GM18502 (cell line): ENCODE measurements at regions not wholly inside any gene's neighbourhood (a gene's known extent, or its start where the extent isn't known, plus 50 kb on each side); places are given as distances from the start of the nearest gene placed in this dataset.

ENCODE experiments used
- ATAC-seq: cut with Tn5 transposase; IDR thresholded peaks from one replicate; pipeline ENCODE4 v1.9.1; 2021; ENCODE audit warnings: mild to moderate bottlenecking; ENCODE audit not compliant: unreplicated experiment, poor library complexity

DNA sequence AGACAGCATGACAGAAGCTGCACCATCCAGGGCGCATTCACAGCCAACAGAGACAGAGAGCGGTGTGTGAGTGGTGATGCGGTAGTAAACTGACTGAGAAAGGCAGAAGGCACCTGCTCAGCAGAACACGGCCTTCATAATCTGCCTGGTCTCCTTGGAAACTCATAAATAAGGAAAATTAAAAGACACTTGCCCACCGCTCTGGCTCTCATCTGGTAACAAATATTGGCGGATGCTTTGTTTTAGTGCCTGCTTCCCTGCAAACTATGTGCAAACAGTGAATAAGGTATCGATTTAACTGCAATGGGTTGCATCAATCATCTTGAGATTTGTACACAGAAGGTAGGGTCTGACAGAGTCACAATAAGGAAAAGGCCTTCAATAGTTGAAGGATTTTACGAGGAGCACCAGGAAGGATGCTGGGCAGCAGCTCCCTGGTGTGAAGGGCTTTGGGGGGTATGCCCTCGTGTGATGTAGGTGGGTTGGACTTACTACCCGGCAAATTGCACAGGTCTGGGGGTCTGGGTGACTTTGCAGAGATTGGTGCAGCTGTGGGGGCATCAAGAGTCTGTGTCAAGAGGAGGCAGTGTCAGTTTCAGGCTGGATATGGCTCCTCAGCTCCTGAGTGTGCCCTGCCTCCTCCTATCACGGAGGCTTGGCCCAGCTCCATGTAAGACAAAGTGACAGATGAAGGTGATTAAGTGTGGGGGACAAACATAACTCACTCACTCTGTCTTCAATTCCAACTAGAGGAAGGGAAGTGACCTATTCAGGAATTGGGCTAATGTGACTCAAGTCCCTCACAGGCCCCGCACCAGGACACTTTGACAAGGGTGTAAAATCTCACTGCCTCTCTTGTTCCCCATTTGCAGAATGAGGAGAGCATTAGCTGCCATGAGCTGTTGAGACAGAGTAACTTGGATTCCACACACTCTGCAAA lies 166.7 kb downstream of the ICE1 start:
- no peak for ATAC-seq

DNA sequence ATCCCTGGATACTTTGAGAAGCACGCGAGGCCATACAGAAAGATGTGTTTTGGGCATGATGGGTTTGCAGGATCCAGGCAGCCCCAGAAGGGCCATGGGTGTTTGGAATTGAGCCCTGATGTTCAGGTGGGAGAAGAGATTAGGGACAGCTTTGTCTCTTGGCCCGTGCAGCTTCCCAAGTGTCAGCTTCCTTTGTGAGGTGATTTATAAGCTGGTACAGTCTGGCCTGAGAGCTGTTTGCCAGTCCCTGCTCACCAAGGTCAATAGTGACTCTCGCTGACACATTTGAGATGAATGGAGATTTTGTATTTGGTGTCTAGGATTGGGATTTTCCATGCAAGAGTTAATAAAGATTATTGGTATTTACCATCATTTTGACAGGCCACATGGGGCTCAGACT lies 165.9 kb downstream of the ICE1 start:
- ATAC-seq, result no peak

GRCh38 chr5:5587474-5587873 lies 165.0 kb downstream of the ICE1 start:
- no peak for ATAC-seq

- no peak for ATAC-seq
Measured at GRCh38 chr5:5586721-5587120, 164.2 kb downstream of the ICE1 start.

DNA sequence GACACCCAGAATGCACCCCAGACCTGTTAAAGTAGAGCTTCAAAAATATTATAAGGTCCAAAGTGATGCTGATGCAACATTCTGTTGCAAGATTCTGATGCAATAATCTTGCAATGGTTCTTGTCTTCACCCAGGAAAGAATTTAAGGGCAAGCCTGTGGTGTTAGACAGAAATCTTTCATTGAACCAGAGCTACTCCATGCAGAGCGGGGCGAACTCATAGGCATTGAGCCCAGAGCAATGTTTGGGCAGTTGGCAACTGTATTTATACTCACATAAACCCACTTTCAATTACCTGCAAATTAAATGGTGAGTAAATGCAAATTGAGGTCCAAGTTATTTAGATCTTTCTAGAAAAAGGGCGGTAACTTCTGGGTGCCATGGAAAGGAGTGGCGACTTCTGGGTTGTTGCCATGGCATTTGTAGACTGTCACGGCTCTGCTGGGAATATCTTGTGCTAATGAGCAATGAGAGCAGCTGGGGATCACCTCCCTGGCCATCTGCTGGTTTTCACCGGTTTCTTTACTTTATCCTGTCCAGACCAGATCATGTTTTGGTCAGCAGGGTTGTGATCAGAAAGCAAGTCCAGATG lies 163.4 kb downstream of the ICE1 start:
- no peak for ATAC-seq

DNA sequence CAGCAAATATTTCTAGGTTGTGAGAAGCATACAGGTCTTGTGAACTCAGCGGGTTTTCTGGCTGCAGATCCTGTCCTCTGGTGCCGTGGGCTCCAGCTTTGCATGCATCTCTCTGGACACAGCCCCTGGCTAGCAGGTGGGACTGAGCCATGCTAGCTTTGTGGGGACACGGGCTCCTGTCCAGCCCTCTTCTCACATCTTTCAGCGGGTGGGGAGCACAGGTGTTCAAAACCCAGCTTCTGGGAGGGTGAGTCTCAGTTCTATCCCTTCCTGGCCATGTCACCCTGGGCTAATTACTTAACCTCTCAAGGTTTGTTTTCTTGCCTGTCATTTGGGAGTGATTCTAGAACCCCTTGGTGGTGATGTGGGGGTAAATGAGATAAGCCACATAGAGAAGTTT lies 162.3 kb downstream of the ICE1 start:
- no peak for ATAC-seq

GRCh38 chr5:5584236-5584745 lies 161.8 kb downstream of the ICE1 start:
- ATAC-seq, result no peak

DNA sequence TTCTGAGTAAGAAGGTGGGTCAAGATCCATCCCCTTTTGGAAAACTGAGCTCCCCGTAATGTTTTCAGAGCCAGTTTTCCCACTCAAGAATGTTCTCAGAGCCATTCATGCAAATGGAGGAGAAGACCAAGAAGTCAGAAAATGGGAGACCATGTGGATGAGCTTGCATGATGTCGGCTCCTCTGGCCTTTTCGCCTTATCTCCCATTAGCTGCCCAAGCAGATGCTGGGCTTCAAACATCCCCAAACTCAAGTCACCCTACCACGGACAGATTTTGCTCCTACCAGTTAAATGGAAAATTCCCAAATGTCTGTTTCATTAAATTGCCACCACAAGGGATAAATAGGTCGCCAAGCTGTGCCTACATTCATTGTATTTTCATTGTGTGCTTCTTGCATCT lies 161.4 kb downstream of the ICE1 start:
- ATAC-seq, result no peak

DNA sequence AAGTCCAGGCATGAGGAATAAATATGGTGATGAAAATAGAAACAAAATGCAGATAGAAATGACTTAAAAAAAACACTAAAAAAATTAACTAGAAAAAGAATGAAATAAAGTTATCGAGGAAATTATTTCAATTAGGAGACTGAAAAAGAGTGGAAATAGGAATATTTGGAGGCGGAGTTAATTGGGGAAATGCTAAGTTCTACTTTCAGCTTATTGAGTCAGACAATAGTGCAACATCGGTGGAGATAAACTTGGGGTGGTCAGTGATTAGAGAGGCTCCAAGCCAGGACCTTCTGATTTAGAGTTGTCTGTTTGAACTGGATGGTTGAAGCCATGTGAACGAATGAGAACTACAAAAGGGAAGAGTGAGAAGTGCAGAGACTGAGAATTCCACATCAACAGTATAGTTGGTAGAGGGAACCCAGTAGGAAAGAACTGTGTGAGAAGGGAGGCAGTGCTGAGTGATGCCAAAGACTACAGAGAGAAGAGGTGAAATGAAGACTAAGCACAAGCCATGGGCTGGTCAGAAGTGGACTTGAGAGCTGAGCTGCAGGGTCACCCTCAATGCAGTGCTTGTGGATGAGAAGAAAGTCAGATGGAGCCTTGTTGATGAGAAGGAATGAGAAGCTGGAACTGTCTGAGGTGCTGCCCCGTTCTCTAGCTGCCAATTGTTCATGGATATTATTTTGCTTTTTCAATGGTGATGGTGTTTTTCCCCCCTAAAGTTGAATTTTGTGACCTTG lies 160.7 kb downstream of the ICE1 start:
- ATAC-seq, result no peak

GRCh38 chr5:5581080-5581479 lies 158.6 kb downstream of the ICE1 start:
- ATAC-seq, result no peak

- ATAC-seq, result no peak
Measured at GRCh38 chr5:5576744-5577143, 154.3 kb downstream of the ICE1 start.

DNA sequence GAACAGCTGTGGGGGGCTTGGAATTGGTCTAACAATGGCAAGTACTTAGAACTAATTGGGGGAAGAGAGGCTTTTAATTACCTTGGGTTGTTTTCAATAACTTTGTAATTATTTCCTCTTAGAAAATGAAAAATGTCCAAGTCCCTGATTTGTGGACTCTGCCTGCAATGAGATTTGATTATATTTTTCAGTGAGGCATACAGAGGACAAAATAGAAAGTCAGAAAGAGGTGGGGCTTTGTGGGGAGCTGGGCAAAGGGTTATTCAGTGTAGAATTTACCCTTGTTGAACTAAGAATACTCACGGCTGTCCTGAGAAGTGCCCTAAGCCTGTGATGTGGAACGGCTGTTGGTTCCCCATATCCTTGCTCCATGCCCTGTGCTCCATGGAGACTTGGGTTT lies 153.0 kb downstream of the ICE1 start:
- ATAC-seq, result no peak

DNA sequence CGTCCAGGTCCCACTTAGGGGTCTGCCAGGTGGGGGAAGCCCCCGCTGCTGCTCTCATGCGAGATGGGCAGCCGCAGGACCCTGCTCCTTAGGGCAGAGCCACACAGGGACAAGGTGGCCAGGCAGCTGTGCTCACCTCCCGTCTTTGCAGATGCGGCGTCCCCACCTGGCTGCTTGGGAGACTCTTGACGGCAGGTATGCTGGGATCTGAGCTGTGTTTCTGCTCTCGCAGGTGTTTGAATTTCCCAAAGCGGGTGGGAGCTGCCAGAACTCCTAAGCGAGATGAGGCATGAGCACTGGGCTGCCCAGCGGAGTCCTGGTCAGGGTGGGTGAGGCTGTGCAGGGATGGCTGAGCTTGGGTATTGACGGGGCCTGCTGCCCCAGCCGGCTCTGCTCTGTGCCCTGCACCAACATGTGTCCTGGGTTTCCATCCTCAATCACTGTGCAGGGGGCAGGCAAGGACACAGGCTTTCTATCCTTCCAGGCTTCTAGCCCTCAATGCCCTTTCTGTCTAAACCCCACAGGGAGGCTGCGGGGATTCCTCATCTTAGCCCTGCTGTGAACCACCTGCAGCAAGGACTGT lies 151.4 kb downstream of the ICE1 start:
- no peak for ATAC-seq

- ATAC-seq, result no peak
Measured at GRCh38 chr5:5572976-5573797, 150.7 kb downstream of the ICE1 start.

DNA sequence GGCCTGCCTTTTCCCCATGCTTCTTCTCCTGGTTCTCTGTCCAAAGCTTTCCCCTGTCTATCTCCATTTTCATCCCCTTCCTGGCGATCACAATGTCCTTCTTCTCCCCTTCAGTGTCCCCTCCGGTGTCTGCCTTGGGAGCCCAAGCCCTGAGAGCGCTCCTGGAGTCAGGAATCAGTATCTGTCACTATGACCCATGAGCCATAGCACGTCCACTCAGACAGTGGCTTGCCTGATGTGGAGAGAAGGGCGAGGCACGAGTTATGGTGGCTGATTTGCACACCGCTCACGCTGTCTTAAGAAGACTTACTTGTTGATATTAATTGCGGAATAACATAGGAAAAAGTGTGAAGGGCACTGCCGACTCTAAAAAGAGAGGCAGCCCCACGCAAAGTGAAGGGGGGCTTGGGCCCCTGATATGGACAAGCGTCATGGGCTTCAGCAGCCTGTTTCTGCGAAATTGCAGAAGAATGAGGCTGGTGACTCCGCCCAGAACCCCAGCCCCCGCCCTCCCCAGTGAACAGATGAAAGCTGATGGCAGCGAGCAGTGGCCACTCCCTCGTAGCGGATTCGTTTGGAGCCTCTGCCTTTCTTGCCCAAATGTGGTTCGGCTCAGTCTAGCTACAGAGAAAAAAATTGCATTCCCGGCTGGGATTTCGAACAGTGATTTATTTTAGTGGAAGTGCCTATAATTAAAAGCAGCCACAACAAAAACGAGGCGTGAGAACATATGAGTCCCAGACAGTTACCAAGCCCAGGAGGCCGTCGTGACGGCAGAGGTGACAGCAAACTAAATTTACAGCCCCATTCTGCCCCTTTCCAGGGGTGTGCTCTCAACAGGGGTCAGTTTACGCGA lies 149.8 kb downstream of the ICE1 start:
- ATAC-seq, result no peak

GRCh38 chr5:5570646-5571045 lies 148.2 kb downstream of the ICE1 start:
- ATAC-seq, result no peak

- ATAC-seq, result no peak
Measured at GRCh38 chr5:5564898-5565297, 142.4 kb downstream of the ICE1 start.

- ATAC-seq, result no peak
Measured at GRCh38 chr5:5560016-5560415, 137.5 kb downstream of the ICE1 start.
